CD1c-positive myeloid dendritic cell (primary cell): ENCODE measurements at regions not wholly inside any gene's neighbourhood (a gene's known extent, or its start where the extent isn't known, plus 50 kb on each side); places are given as distances from the start of the nearest gene placed in this dataset.

Source experiments
- DNase-seq: peaks from one replicate; pipeline ENCODE4 v3.0.0-alpha.2; 2016; ENCODE audit errors: extremely low spot score

DNA sequence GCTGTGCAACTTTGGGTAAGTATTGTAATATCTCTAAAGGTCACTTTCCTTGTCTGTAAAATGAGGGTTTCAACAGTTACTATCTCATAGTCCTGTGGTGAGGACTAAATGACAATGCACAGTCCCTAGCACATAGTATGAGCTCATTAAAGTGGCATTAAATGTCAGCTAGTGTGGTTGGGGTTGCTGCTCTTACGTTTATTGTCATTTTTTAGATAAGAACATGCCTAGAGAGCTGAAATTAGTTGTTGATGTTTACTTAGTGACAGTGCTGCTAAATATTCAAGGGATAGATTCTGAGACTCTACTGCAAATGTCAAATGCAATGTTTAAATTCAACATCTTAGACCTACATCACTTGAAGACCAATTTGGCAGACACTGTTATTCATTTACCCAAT, 356.1 kb upstream of the ETAA1 start:
- no peak for DNase-seq

DNA sequence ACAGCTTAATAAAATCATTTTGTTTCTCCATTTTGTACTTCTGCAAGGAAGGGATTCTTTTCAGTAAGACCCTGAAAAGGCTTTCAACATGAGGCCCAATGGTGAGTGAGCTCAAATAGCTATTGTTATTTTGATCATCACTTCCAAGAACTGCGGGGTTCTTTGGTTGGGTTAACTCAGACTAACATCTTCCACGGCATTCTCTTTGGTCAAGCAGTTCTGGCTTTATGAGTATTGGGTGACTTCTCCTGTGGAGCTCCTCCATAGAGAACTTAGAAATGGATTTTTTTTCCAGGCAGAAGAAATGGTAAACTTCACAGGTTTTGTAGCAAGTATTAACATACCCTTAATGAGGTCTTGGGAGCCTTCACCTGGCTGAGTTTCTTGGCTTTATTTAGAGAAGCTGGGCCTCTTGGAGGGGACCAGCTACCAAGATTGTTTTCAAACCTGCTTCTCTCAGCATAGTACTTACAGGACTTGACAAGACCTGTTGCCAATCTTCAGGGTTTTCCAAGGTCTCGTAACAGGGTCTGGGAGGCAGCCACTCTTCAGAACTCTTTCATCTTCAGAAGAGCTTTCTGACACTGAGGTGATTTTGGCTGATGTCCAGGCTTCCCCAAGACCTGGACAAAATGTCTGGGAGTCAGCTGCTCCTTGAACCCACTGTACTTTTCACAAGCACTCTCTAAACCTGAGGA, 353.2 kb upstream of the ETAA1 start:
- no peak for DNase-seq

GRCh38 chr2:67046591-67046990, 350.5 kb upstream of the ETAA1 start:
- no peak for DNase-seq

GRCh38 chr2:67048314-67048713, 348.8 kb upstream of the ETAA1 start:
- no peak for DNase-seq

DNA sequence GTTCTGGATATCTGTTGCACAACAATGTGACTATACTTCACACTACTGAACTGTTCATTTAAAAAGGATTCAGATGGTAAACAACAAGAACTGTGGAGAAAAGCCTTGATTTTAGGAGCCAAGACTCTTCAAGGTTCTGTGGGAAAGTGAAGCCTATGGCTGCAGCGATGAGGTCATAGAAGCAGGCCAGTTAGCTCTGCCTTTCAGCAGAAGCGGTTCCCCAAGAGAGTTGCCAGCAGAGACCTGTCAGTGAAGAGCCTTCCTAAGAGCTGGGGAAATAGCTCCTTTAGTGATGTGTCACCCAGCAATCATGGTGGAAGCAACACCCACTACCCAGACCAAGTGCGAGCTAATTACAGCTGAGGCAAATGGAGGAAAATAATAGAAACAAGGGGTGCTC, 346.5 kb upstream of the ETAA1 start:
- DNase-seq, result no peak

- DNase-seq, result no peak
Observed at GRCh38 chr2:67054728-67055127, 342.4 kb upstream of the ETAA1 start.

DNA sequence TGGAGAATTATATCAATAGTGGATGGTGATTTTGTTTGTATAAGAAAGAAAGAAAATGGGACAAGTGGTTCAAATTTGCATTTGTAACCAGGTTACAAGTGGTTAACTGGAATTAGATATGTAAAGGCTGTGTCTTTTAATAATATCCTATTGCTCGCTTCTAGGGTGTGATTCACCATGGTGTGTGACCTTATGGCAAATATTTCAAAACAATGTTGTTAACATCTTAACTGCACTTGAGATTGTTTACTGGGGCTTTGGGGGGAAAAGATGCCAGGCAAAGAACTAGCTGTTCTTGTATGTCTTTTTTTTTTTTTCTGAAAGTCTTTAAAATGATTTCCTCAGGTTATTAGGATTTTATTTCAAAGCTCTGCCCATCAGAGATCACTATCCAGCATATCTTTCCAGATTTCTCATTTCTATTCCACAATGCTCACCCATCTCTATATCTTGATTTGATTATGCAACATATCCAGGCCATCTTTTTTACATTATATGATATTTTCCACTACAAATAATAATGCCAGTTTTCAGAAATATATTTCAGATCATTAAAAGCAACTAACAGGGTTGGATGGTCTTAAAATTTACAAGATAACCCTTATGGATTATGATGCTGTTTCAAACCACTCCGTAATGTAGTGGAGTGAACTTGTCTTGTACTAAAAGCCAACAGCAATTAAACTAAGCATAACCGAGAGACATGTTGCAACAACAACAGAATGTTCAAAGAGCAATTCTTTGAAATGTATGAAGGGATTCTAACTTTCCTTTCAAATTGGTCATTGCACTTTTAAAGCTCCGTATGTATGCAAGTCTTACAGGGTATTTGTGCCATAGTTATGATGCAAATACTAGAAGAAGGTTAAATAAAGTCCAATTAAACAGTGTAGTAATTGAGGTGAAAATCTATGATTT, 341.5 kb upstream of the ETAA1 start:
- DNase-seq, result no peak

- no peak for DNase-seq
Observed at GRCh38 chr2:67057123-67057522, 340.0 kb upstream of the ETAA1 start.

DNA sequence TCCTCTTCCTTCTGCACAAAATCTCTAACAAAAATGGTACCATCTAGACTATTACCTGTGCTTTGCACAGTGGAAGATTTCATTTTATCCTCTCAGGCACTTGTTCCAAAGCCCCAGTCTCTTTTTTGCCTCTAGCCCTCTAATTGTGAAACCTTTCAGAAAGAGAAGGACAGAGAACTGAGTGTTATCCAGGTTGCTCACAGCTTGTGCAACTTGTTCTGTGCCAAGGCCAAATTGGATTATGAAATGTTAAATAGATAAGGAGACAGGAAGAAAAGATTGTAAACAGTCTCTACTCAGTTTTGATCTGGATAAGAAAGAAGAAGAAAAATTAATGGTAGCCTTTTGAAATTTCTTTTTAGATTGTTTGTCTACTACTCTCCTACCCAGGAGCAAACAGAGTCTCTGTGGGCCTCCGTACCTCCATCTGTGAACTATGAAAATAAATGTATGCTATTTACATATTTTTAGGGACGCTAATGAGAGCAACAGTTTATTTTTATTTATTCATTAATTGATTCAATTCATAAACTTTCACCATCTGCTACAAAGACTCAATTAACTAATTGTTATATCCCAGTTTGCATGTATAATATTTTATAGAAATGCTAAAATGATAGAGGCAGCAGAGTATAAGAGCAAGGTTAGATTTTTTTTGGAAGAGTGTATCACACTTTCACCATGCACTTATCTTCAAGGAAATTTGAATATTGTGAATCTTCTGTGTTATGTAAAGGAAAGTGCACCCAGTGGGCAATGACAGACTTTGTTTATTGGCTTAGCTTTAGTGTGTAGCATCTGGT, 339.0 kb upstream of the ETAA1 start:
- DNase-seq, result no peak

- DNase-seq, result no peak
Observed at GRCh38 chr2:67065046-67065445, 332.1 kb upstream of the ETAA1 start.

- DNase-seq, result no peak
Observed at GRCh38 chr2:67066782-67067181, 330.4 kb upstream of the ETAA1 start.

GRCh38 chr2:67067656-67068055, 329.5 kb upstream of the ETAA1 start:
- DNase-seq, result no peak

- DNase-seq, result no peak
Observed at GRCh38 chr2:67070826-67071225, 326.3 kb upstream of the ETAA1 start.

- DNase-seq, result no peak
Observed at GRCh38 chr2:67075056-67075455, 322.1 kb upstream of the ETAA1 start.

DNA sequence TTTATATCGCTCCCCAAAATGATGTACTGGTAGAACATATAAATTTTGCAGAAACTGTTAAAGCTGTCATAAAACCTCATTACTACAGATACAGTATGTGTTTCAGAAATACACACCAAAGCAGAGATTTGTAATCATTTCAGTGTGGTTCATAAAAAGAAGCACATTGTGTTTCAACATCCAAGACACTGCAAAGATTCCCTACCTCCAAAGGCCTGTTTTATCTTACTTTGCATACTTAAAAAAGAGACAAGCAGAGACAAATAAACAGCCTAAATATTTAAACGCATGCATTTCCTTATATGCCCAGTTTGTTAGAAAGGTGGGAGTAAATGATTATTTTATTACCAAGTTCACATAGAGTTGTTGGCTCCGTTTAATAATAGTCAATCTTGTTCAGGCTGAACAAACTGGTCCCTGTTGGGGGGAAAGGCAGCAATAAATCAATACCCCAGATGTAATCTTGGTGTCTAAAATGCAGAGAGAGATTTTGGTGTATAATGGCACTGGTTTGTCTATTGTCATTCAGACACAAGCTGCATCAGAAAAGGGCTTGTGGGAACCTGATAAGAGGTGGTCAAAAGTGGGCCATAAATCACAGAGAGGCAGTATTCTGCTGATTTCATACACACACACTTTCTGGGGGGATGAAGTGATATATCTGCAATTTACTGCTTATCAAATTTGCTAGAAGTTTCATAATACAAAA, 321.4 kb upstream of the ETAA1 start:
- DNase-seq, result no peak

DNA sequence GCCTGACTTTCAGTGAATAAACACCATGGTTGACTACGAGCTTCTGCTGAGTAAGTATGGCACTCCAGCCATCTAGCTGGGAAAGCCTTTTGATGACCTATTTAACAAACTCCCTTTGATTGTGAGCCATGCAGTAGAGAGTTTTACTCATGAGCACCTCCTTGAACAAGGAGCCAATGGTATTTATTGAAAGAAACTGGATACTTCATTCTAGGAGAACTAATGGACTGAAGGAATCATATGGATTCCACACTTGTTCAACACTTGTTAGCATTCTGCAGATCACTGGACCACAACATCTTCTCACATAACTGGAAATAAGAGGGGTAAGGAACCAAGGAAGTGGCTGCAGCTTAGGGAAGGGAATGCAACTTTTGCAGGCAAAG, 320.9 kb upstream of the ETAA1 start:
- no peak for DNase-seq

DNA sequence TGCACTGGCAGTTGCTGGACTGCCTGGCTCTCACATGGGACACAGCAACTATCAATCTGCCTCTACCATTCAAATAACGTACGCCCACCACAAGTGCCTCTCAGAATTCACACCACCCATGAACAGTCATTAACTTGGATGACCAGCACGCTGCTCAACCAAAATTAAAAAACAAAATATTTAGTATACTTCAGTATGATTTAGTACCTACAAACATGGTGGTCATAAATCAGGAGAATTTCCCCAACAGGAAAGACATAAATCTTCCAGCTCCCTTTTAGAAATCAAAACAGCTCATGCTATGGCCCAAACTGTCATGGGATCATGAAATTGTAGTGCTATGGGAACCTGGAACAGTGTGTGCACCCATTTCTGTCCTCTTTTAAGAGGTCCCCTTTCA, 317.4 kb upstream of the ETAA1 start:
- no peak for DNase-seq

GRCh38 chr2:67082813-67083212, 314.3 kb upstream of the ETAA1 start:
- no peak for DNase-seq

- no peak for DNase-seq
Observed at GRCh38 chr2:67083951-67084350, 313.2 kb upstream of the ETAA1 start.

- DNase-seq, result no peak
Observed at GRCh38 chr2:67085146-67085545, 312.0 kb upstream of the ETAA1 start.

DNA sequence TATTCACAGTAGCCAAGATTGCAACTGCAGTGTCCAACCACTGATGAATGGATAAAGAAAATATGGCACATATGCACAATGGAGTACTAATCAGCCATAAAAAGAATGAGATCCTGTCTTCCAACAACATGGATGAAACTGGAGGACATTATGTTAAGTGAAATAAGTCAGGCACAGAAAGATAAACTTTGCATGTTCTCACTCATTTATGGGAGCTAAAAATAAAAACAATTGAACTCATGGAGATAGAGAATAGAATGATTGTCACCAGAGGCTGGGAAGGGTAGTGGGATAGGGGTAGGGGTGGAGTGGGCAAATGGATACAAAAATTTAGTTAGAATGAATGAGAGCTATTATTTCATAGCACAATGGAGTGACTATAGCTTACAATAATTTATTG, 305.5 kb upstream of the ETAA1 start:
- no peak for DNase-seq

DNA sequence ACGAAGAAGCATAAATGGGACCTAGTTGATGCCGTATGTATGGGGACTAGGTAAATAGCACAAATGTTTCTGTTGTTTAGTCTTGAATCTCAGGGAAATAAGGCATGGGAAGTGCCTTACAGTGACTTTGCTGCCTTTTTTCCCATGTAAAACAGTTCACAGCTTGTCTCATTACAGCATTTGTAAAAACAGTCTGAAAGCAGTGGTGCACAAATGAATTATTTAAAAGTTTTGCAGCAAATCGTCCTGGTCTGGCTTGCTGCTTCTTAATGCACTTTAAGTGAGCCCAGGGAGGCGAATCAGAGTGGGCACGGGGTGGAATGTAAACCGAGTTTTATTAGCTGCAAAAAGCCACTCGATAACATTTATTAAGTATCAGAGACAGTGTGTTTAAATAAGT, 302.0 kb upstream of the ETAA1 start:
- no peak for DNase-seq
